ENCODE measurements at regions not wholly inside any gene's neighbourhood (a gene's known extent, or its start where the extent isn't known, plus 50 kb on each side); places are given as distances from the start of the nearest gene placed in this dataset.

GRCh38 chr4:152073351-152074087, 312.7 kb upstream of the GATB start:
- ChIA-PET CTCF (no interaction called here), POLR2A (no interaction called here)
- no peaks in the 10 kb centered on the region for H3K9me3 ChIP-seq (ENCODE audit: control insufficient read depth, insufficient read depth, low read length)
- DNase-seq (ENCODE audit: low read depth, low spot score): no peak
- H3K27me3 ChIP-seq (ENCODE audit: control insufficient read depth, insufficient read depth, low read length): peaks cover 8% of the 10 kb centered on the region
- no peak overlapping the region for H3K4me3 ChIP-seq (ENCODE audit: low read depth, low read length)
- no peak for TF ChIP-seq CTCF (IDR thresholded peaks at IDR 0.05; ENCODE audit: low read depth, low read length)
- H3K27ac ChIP-seq (ENCODE audit: low read depth, low read length): no peak overlapping the region

- DNase-seq (ENCODE audit: low read depth, low spot score): no peak
- CTCF ChIA-PET: no interaction called here
- H3K27me3 ChIP-seq (ENCODE audit: control insufficient read depth, insufficient read depth, low read length): peaks cover 8% of the 10 kb centered on the region
- no peaks in the 10 kb centered on the region for H3K9me3 ChIP-seq (ENCODE audit: control insufficient read depth, insufficient read depth, low read length)
- no peak for TF ChIP-seq CTCF (IDR thresholded peaks at IDR 0.05; ENCODE audit: low read depth, low read length)
- H3K27ac ChIP-seq (ENCODE audit: low read depth, low read length): no peak overlapping the region
- POLR2A ChIA-PET: no interaction called here
- H3K4me3 ChIP-seq (ENCODE audit: low read depth, low read length): no peak overlapping the region
Measured at GRCh38 chr4:152072906-152073305, 312.1 kb upstream of the GATB start.

- Histone ChIP-seq H3K4me3 (ENCODE audit: low read depth, low read length) (no peak overlapping the region), H3K27me3 (ENCODE audit: control insufficient read depth, insufficient read depth, low read length) (peaks cover 6% of the 10 kb centered on the region), H3K9me3 (ENCODE audit: control insufficient read depth, insufficient read depth, low read length) (no peaks in the 10 kb centered on the region), H3K27ac (ENCODE audit: low read depth, low read length) (no peak overlapping the region)
- no peak for DNase-seq (ENCODE audit: low read depth, low spot score)
- no peak for TF ChIP-seq CTCF (IDR thresholded peaks at IDR 0.05; ENCODE audit: low read depth, low read length)
- CTCF ChIA-PET: no interaction called here
- POLR2A ChIA-PET: no interaction called here
Measured at GRCh38 chr4:152072001-152072485, 311.2 kb upstream of the GATB start.

- Histone ChIP-seq H3K9me3 (ENCODE audit: control insufficient read depth, insufficient read depth, low read length) (no peaks in the 10 kb centered on the region), H3K27me3 (ENCODE audit: control insufficient read depth, insufficient read depth, low read length) (no peaks in the 10 kb centered on the region), H3K4me3 (ENCODE audit: low read depth, low read length) (no peak overlapping the region), H3K27ac (ENCODE audit: low read depth, low read length) (no peak overlapping the region)
- CTCF ChIA-PET: no interaction called here
- no peak for DNase-seq (ENCODE audit: low read depth, low spot score)
- TF ChIP-seq CTCF (IDR thresholded peaks at IDR 0.05; ENCODE audit: low read depth, low read length): no peak
- POLR2A ChIA-PET: no interaction called here
Measured at GRCh38 chr4:152070854-152071253, 310.0 kb upstream of the GATB start.

- Histone ChIP-seq H3K4me3 (ENCODE audit: low read depth, low read length) (no peak overlapping the region), H3K27me3 (ENCODE audit: control insufficient read depth, insufficient read depth, low read length) (no peaks in the 10 kb centered on the region), H3K27ac (ENCODE audit: low read depth, low read length) (no peak overlapping the region), H3K9me3 (ENCODE audit: control insufficient read depth, insufficient read depth, low read length) (no peaks in the 10 kb centered on the region)
- no peak for DNase-seq (ENCODE audit: low read depth, low spot score)
- CTCF ChIA-PET: no interaction called here
- TF ChIP-seq CTCF (IDR thresholded peaks at IDR 0.05; ENCODE audit: low read depth, low read length): no peak
- POLR2A ChIA-PET: no interaction called here
Measured at GRCh38 chr4:152068866-152069265, 308.1 kb upstream of the GATB start.

All from AG04450 (cell line).